Heart left ventricle (tissue), 16 donors: ENCODE measurements at regions not wholly inside any gene's neighbourhood (a gene's known extent, or its start where the extent isn't known, plus 50 kb on each side); places are given as distances from the start of the nearest gene placed in this dataset.

Experiments used
- ATAC-seq, 4 donors: fragments of 200-7000 bp; cut with Tn5 transposase; one replicate each; pipeline ENCODE4 v1.9.1; 2020 to 2022; ENCODE audit warnings: moderate library complexity in 4 of 4, mild to moderate bottlenecking in 3 of 4, moderate number of reproducible peaks in 1 of 4
- DNase-seq, 5 donors: peaks; one replicate each; pipeline ENCODE4 v3.0.0-alpha.2; 2020
- H3K27ac ChIP-seq, 12 donors: fragments of 200-600 bp; sonication (generic) in 4 of 12; one replicate each; pipeline versions ENCODE4 v1.5.0 to v1.8.0; 2016 to 2022; ENCODE audit warnings: mild to moderate bottlenecking in 2 of 12
- H3K27me3 ChIP-seq, 9 donors: fragments of 200-600 bp; sonication (generic) in 2 of 9; one replicate each; pipeline versions ENCODE4 v1.5.1 to v1.8.0; 2016 to 2022; ENCODE audit warnings: mild to moderate bottlenecking in 3 of 9
- H3K36me3 ChIP-seq, 9 donors: fragments of 200-600 bp; sonication (generic) in 2 of 9; one replicate each; pipeline versions ENCODE4 v1.5.0 to v1.8.0; 2018 to 2022; ENCODE audit warnings: mild to moderate bottlenecking in 2 of 9
- H3K4me1 ChIP-seq, 12 donors: fragments of 200-600 bp; sonication (generic) in 4 of 12; one replicate each; pipeline versions ENCODE4 v1.5.0 to v1.8.0; 2016 to 2022; ENCODE audit warnings: mild to moderate bottlenecking in 3 of 12
- H3K4me3 ChIP-seq, 12 donors: fragments of 200-600 bp; sonication (generic) in 4 of 12; one replicate each; pipeline versions ENCODE4 v1.5.0 to v1.8.0; 2017 to 2022; ENCODE audit warnings: mild to moderate bottlenecking in 9 of 12, moderate library complexity in 4 of 12
- H3K9me3 ChIP-seq, 12 donors: fragments of 200-600 bp; sonication (generic) in 4 of 12; one replicate each; pipeline versions ENCODE4 v1.5.0 to v1.8.0; 2016 to 2022; ENCODE audit warnings: mild to moderate bottlenecking in 1 of 12
- POLR2A ChIP-seq, 2 donors: fragments of 450-650 bp; IDR thresholded peaks; one replicate each; pipeline ENCODE4 v1.6.1; 2017; ENCODE audit warnings: antibody characterized with exemption in 2 of 2, mild to moderate bottlenecking in 2 of 2, moderate library complexity in 2 of 2
- WGBS, 4 donors: extraction: QIAGEN DNeasy Blood & Tissue Kit in 2 of 4; methylation state at CpG; one replicate each; pipeline versions ENCODE4 v1.1.5 to v1.1.7; 2013 to 2018; 5-methylcytosine and 5-hydroxymethylcytosine counted together
- intact Hi-C, 10 donors: fragments of 100-400 bp; cut with DNase I; formaldehyde crosslinking; loops; one replicate each; pipeline versions ENCODE4 v1.11.1 to v1.14.2; 2022
- TF ChIP-seq, protein P1 (sequence below), 12 donors: fragments of 200-600 bp; sonication (generic) in 4 of 12; IDR thresholded peaks; one replicate each; pipeline versions ENCODE4 v1.5.0 to v1.8.0; 2018 to 2022; ENCODE audit warnings: antibody characterized with exemption in 12 of 12, mild to moderate bottlenecking in 5 of 12
- donor health status: ischemic (EF 13 %, LVEDD 7.1; RV severe dilation, severe dysfunction).
- donor health status: healthy with polysubstance abuse.
- donor health status: DM: no; HTN: yes; CAD: no.
- donor health status: DM: no; HTN: no; CAD: no.
- donor health status: ischemic (EF 25% LVEDD 6.9; RV normal size, moderate dysfunction).
- donor health status: ischemic (EF 25% LVEDD 5.7; RV mildly dilated, moderate dysfunction).
- donor health status: healthy.
- donor health status: DM: yes; HTN: yes; CAD: no.
- donor health status: ischemic (EF 35%, LVEDD 5.7; RV mildly dilated, moderate dysfunction).
- donor health status: nonischemic (EF 11% LVEDD 7.7; RV severe dilation, severe dysfunction).
- donor health status: DM: yes; HTN: yes; CAD: no.
- donor health status: PGD.
- donor health status: ischemic (EF 29% LVEDD 5.4; RV normal size, mild dysfunction).
- donor health status: nonischemic (EF 23%, LVEDD 6.1; RV moderate dilation, normal function).

DNA sequence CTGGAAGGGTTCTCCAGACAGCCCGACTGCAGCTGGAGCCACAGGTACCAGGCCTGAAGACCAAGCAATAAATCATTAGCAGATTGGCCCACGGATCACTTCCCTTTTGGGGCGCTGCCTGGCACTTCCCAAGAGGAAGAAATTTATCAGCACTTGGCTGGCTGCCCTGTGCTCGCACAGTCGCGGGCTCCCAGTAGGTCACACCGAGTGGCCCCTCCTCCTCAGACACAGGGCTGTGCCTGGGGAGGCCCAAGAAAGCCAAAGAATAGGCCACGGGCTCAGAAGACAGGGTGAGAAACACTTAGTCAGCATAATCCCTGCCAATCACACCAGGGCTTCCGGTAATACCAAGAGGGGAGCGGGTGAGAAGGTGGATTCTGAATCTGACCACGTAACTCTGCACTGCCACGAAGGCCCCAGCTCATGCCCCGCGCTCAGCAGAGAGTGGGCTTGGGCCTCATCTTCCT is 115.7 kb upstream of the MSX2 start:
- Histone ChIP-seq H3K9me3 (peaks cover 0 to 6% (median 0%) of the 10 kb centered on the region in 12 donors), H3K4me3 (no peak overlapping the region), H3K27me3 (peaks cover 0 to 32% (median 3%) of the 10 kb centered on the region in 9 donors), H3K4me1 (no peaks in the 10 kb centered on the region), H3K36me3 (no peaks in the 10 kb centered on the region), H3K27ac (no peak overlapping the region)
- 24 to 34% (median 30%) methylated on average over 12 to 14 of the region's 14 CpGs for WGBS, 4 donors
- peak in 3 of 4 donors; percentile 28 to 65 (median 30) for ATAC-seq
- TF ChIP-seq POLR2A (IDR thresholded peaks at IDR 0.05) = no peak
- TF ChIP-seq, protein P1, sequence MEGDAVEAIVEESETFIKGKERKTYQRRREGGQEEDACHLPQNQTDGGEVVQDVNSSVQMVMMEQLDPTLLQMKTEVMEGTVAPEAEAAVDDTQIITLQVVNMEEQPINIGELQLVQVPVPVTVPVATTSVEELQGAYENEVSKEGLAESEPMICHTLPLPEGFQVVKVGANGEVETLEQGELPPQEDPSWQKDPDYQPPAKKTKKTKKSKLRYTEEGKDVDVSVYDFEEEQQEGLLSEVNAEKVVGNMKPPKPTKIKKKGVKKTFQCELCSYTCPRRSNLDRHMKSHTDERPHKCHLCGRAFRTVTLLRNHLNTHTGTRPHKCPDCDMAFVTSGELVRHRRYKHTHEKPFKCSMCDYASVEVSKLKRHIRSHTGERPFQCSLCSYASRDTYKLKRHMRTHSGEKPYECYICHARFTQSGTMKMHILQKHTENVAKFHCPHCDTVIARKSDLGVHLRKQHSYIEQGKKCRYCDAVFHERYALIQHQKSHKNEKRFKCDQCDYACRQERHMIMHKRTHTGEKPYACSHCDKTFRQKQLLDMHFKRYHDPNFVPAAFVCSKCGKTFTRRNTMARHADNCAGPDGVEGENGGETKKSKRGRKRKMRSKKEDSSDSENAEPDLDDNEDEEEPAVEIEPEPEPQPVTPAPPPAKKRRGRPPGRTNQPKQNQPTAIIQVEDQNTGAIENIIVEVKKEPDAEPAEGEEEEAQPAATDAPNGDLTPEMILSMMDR (IDR thresholded peaks at IDR 0.05) = no peak
- intact Hi-C loops = no loop called here
- DNase-seq = peak in 4 of 5 donors; percentile 27 to 68 (median 42)

GRCh38 chr5:174609116-174609515 is 115.3 kb upstream of the MSX2 start:
- intact Hi-C loops = no loop called here
- WGBS, 4 donors = 55 to 63% (median 59%) methylated on average over 10 to 14 of the region's 14 CpGs

DNA sequence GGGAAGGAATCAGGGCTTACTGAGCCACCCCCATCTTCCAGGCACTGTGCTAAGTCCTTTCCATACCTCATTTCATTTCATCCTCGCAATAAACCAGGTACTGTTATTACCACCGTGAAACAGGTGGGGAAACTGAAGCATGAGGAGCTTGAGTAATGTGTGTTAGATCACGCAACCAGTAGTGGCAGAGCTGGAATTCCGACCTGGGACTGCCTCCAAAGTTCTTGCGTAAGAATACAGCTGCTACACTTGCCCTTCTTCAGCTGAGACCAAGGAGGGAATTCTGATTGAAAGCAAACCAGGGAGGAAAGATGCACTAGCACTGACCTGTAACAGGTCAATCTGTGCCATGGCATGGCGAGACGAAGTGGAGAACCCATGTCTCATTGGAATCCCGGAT is 113.4 kb upstream of the MSX2 start:
- Histone ChIP-seq H3K4me1 (no peaks in the 10 kb centered on the region), H3K27ac (no peak overlapping the region), H3K36me3 (no peaks in the 10 kb centered on the region), H3K27me3 (peaks cover 0 to 27% (median 0%) of the 10 kb centered on the region in 9 donors), H3K9me3 (peaks cover 0 to 5% (median 0%) of the 10 kb centered on the region in 12 donors), H3K4me3 (no peak overlapping the region)
- no peak for DNase-seq
- TF ChIP-seq, protein P1 (IDR thresholded peaks at IDR 0.05) = no peak
- no peak for TF ChIP-seq POLR2A (IDR thresholded peaks at IDR 0.05)
- intact Hi-C loops = no loop called here
- 74 to 85% (median 77%) methylated on average over 8 of the region's 8 CpGs for WGBS, 4 donors
- peak in 1 of 4 donors; percentile 22 for ATAC-seq

More at GRCh38 chr5:174609116-174609515, 115.3 kb upstream of the MSX2 start:
- H3K4me1 ChIP-seq = no peaks in the 10 kb centered on the region
- H3K9me3 ChIP-seq = peaks cover 0 to 3% (median 0%) of the 10 kb centered on the region in 12 donors
- H3K27ac ChIP-seq = no peak overlapping the region
- no peak for TF ChIP-seq POLR2A (IDR thresholded peaks at IDR 0.05)
- TF ChIP-seq, protein P1 (IDR thresholded peaks at IDR 0.05) = no peak
- ATAC-seq (no peak), DNase-seq (no peak)
- H3K36me3 ChIP-seq = no peaks in the 10 kb centered on the region
- H3K4me3 ChIP-seq = no peak overlapping the region
- H3K27me3 ChIP-seq = peaks cover 0 to 32% (median 3%) of the 10 kb centered on the region in 9 donors

GRCh38 chr5:174612686-174613085 is 111.7 kb upstream of the MSX2 start:
- 47 to 67% (median 54%) methylated on average over 2 of the region's 2 CpGs for WGBS, 4 donors

More at GRCh38 chr5:174612686-174613085, 111.7 kb upstream of the MSX2 start:
- Histone ChIP-seq H3K27ac (no peak overlapping the region), H3K36me3 (no peaks in the 10 kb centered on the region), H3K9me3 (peaks cover 0 to 5% (median 0%) of the 10 kb centered on the region in 12 donors), H3K4me1 (no peaks in the 10 kb centered on the region), H3K4me3 (no peak overlapping the region), H3K27me3 (peaks cover 0 to 25% (median 2%) of the 10 kb centered on the region in 9 donors)
- intact Hi-C loops = no loop called here
- no peak for DNase-seq
- ATAC-seq = no peak
- TF ChIP-seq, protein P1 (IDR thresholded peaks at IDR 0.05) = no peak
- TF ChIP-seq POLR2A (IDR thresholded peaks at IDR 0.05) = no peak
